Lung microvascular endothelial cell (primary cell): ENCODE measurements at regions not wholly inside any gene's neighbourhood (a gene's known extent, or its start where the extent isn't known, plus 50 kb on each side); places are given as distances from the start of the nearest gene placed in this dataset.

Source experiments
- DNase-seq, 2 donors: peaks; one replicate each; pipeline versions ENCODE4 v3.0.0 to v3.0.0-alpha.2; 2010; ENCODE audit warnings: low read depth in 2 of 2

DNA sequence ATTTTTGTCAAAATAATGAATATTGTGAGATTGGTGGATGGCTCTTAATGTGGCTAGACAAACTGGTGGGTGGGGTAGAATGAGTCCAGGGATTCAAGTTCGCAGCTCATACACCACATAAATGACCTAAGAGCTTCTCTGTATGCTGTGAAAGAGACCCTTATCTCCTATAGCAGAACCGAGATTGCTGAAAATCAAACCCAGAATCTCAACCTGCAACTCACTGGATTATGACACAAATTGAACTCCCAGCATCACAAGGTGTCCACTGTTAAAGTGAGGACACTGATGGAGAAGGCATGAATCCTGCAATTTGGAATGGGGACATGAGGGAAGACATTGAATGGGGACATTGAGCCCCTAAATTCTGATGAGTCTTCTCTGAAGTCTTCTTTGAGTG, 51.3 kb upstream of the CNKSR3 start:
- DNase-seq, result no peak

DNA sequence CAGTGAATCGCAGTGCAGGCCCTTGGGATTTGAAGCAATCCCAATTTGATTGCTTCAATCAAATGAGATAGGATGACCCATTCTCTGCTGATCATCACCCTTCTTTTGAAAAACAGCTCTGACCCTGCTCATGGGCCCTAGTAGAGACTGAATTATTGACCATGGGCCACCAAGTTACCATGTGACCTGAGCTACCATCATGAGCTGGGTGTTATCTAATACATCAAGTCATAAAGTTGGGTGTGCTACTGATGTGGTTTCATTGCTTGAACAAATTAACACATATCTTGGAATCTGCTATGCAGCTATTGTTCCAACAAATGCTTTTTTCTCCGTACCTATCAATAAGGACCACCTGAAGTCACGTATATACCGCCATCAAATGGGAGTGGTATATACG, 54.8 kb upstream of the CNKSR3 start:
- no peak for DNase-seq

DNA sequence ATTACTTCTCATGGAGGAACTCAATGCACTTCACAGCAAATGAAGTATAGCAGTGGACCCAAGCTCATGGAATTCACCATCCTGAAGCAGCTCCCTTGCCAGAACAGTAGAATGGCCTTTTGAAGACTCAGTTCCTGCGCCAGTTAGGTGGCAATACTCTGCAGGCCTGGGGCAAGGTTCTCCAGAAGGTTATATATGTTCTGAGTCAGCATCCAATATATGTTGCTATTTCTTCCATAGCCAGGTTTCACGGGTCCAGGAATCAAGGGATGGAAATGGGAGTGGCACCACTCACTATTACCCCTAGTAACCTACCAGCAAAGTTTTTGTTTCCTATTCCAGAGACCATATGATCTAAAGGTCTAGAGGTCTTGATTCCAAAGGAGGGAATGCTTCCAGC, 56.4 kb upstream of the CNKSR3 start:
- DNase-seq, result no peak

DNA sequence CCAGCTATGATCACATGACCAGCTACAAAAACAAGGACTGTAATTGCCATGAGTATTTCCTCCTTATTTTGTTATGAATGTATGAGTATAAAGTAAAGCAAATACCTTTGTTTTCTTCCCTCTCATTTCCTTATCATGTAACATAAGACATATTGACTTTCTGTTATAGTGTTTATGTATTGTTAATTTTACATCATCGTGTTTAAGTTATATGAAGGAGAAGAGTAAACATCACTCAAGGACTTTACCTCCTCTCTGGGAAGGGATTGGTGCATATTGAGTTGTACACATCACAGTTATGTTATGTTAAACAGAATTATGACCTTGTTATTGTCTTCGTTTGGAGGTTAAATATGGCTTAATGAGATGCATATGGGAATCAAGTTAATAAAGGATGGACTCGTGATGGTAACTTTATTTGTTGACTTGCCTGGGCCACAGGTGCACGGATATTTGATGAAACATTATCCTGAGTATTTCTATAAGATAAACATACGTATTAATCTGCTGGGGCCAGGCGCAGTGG, 57.3 kb upstream of the CNKSR3 start:
- DNase-seq, result no peak

DNA sequence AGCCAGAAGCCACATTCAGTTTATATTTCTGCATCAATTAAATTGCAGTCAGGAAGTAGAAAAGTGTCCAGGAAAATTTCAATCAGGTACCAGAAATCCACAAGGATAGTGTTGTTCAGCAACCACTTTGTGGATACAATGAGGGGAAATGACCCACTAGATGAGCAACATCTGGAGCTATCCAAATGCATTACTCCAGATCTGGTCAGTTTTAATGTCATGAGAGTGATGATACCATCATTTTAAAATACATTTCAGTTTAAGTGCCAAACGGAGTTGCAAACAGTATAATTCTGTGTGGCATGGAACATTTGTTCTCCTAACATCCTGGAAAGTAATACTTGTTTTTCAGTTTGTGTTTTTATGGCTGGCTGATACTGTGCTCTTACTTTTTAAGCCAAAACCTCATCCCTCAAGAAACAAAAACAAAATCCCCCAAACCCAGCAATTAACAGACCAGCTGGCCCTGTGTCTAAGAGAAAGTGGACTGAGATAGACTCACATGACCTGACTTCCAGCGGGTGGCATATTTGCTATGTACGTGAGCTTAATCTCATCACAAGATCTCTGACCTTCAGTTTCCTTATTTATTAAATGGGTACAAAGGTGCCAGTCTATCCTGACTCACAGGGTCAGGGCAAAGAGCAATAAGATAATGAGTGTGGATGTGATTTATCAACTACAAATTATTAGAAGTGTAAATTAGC, 58.8 kb upstream of the CNKSR3 start:
- DNase-seq, result peak; percentile 59 to 90

DNA sequence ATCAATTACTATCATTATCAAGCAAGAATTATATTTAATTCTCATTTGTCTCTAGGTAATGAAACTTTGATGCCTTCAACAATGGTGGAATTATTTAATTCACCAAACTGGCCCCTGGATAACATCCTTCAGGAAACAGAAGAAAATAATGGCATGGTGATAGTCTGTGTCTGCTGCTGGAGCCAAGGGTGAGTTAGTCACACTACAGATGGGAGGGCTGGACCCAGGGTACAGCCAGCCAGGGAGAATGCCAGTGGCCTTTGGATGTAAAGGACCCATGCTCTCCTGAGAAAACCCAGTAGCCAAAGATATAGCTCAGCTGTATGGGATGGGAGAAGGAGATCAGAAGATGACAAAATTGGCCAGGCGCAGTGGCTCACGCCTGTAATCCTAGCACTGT, 60.0 kb upstream of the CNKSR3 start:
- peak in 1 of 2 donors; percentile 51 for DNase-seq

DNA sequence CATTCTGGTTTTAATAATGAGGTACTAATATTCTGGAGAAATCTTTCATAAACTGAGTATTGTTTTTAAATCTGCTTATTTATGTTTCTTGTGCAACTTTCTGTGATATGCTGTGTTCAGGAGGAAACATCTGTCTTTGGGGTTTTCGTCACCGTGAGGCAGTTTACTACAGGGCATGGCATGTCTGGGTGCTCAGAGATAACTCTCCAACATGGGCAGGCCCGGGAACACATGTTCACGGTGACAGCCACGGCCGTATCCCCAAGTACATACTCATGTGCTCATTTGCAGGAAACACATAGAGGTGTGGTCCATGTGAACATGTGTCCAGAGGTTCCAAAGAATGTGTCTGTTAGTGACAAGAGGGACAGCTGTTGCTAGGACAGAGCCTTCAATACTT, 62.1 kb upstream of the CNKSR3 start:
- peak; percentile 1 to 68 for DNase-seq

DNA sequence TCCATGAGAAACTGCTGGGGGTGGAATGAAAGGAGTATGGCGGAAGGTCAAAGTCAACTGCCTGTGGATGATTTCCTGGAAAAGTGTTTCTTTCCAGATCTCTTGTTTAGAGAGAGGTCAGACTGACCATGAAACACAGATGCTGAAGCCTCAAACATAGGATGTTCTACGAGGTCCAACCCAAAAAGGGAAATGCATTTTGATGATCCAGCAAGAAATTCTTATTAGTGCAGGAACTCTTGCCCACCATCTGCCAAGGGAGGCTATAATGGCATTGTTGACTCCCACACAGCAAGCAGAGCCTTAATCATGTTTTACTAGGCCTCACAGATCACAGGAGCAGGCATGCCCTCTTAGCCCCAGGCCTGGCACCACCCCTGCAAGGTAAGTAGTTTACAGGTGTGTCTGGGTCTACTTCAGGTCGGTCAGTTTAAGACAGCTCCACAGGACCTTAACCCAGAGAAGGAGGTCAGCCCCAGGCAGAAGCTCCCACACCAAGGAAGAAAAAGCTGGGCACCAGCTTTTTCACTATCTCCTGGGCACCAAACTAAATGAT, 67.6 kb upstream of the CNKSR3 start:
- no peak for DNase-seq

DNA sequence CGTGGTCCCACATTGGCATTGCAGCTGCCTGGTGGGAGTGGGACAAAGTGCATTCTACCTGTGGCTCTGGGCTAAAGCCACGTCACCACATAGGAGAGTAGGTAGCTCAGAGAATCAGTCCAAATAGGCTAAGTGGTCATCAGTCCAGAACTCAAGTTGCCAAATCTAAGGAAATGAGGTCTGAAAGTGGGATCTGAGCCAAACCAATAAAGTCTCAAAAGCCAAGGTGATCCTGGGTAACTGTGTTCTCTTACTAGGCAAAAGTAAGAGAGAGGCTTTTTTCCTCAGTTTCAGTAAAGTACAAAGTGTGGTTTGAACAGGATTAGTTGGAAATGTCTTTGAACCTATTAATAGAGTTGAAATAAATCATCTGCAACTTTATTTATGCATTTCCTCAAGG, 68.6 kb upstream of the CNKSR3 start:
- DNase-seq, result no peak

DNA sequence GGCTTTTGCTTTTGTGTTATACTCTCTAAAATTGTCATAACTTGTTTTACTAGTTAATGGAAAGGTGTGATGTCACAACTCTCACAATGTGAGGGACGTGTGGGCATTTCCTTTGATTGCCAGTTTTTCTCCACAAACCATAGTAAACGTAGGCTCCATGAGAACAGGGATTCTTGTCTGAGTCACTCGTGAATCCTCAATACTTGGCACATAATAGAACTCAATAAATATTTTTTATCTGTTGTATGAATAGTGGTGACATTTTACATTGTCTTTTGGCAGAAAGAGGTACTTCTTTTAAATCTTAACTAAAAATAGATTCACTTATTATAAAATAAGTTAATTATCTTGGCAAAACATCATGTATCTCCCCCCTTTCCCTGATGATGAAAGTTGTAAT, 69.0 kb upstream of the CNKSR3 start:
- DNase-seq, result peak in 1 of 2 donors; percentile 10

DNA sequence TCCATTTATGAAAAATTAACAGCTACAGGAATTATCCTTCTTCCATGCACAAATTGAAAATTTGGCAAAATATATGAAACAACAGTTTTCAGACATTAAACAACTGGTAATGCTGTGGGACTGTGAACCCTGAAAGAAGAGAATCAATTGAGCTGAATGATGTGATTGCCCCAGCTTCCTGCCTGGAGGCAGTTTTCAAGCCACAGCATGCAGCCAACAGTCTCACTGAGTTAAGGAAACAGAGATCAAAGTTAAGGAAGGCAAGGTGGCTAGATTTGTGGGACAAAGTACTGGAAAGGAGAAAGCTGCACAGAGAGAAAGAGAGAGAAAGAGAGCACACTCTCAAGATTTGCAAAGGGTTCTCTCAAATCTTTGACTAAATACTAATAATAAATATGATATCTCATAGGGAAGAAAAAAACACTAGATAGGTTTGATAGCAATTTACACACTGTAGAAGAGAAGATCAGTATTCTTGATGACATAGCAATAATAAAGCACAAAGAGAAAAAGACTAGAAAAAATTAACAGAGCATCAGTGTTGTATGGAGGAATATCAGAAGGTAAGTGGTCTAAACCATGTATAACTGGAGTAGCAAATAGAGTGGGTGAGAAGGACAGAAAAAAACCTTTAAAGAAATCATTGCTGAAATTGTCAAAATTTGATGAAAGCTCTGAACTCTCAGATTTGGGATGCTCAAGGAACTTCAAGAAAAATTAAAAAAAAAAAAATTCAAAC, 70.1 kb upstream of the CNKSR3 start:
- no peak for DNase-seq

DNA sequence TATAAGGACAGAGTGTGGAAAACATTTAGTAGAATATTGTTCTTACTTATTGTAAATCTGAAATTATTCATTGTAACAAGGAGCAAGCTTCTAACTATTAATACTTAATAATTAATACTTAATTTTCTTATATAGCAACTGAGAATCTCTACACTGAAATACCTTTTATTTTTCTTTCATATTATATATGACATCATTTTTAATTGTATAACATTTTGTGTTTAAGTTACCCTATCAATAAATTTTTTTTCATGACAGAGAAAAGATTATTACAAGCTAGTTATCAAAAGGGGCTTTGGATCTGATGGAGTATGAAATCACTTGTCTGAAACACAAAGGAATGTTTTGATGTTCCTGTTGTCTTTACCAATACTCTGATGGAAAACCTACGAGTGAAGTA, 72.2 kb upstream of the CNKSR3 start:
- no peak for DNase-seq

DNA sequence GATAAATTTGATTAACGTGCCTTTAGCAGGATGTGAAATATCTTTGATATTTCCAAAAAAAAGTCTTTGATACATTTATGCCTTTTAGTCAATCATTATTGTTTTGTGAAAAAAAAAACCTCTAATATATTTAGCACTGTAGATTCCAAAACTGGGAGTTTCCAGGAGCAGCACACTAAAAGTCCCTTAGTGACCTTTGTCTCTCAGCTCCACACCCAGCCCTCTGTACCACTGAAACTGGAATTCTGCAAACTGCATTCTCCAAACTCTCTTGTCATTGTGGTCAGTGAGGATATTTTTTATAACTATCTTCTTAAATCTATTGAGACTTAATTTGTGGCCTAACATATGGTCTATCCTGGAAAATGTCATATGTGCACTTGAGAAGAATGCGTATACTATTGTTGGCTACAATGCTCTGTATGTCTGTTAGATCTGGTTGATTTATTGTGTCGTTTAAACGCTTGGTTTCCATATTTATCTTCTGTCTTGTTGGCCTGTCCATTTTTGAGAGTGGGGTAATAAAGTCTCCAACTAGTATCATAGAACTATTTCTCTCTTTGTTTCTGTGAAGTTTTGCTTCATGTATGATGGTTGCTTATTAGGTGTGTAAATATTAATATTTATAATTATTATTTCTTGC, 73.2 kb upstream of the CNKSR3 start:
- DNase-seq, result no peak

DNA sequence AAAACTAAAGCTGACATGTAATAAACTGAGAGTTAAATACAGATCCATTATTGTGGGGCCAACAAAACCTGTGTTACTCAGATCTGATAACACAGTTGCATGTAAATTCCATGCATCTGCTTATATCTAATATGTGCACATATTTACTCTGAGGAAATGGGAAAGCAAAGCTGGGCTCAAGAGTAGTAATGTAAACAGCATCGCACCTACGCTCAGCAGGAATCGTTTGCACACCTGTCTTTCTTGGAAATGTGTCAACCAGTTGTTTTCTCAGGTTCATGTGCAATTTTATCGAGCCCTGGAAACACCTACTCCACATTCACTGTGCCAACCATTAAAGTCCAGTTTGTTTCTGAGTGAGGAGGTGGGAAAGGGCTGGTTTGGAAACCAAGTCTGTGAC, 80.3 kb upstream of the CNKSR3 start:
- DNase-seq, result no peak

DNA sequence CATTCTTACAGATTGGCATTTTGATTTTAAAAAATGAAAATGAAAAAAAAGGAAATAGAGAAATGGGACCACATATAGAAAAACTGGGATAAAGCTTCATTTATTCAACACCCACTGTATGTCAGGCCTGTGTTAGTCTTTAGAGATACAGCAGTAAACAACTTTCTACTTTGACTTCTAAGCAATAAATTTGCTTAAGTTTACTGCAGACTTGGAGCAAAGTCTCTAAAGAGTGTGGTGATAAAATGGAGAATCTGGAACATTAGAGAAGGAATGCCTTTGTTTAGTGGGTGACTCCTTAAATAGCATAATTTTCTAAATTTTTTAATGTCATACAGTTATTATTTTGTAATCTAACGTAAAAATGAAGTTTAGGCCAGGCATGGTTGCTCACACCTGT, 80.7 kb upstream of the CNKSR3 start:
- no peak for DNase-seq

DNA sequence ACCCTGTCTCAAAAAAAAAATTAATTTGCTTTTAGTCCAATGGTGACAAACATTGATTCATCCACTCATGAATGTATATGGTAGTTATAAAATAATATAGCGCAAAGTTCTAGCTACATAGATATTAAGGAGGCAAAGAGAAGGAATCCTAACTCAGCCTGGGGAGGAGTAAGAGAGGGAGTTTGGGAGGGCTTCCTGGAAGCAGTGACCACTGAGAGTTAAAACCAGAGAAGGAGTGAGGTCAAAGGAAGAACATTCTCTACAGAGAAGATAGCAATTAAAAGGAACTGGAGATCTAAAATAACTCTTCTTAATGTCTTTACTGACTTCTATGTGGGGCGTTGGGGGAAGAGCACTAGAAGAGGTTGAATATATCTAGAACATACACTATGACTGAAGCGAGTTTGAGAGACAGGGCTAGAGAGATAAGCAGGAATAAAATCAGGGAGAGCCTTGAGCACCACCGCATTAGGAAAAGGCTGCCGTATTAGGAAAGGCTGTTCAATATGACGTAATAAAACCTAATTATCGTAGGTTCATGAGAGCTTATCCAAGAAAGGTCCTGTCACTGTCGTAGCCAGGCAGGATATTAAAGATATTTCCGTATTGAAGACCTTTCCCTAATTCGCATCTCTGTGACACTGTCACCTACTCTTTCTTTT, 81.8 kb upstream of the CNKSR3 start:
- DNase-seq, result no peak

DNA sequence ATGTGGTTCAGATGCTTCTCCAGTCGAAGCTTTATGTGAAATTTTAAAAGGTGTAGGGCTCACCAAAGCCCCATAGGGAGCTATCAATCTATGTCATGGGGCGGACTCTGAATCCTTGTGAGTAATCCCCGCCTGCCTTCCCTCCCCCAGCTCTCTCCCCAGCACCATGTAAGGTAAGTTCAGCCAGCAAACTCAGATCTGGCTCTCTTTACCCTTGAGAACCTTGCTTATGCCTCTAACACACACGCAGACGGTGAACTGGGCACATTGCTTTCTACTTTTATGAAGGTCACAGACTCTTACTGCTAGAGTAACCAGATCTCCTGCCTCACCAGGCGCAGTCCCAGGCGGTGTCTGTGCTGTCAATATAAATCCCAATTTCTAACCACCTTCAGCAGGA, 82.6 kb upstream of the CNKSR3 start:
- no peak for DNase-seq

DNA sequence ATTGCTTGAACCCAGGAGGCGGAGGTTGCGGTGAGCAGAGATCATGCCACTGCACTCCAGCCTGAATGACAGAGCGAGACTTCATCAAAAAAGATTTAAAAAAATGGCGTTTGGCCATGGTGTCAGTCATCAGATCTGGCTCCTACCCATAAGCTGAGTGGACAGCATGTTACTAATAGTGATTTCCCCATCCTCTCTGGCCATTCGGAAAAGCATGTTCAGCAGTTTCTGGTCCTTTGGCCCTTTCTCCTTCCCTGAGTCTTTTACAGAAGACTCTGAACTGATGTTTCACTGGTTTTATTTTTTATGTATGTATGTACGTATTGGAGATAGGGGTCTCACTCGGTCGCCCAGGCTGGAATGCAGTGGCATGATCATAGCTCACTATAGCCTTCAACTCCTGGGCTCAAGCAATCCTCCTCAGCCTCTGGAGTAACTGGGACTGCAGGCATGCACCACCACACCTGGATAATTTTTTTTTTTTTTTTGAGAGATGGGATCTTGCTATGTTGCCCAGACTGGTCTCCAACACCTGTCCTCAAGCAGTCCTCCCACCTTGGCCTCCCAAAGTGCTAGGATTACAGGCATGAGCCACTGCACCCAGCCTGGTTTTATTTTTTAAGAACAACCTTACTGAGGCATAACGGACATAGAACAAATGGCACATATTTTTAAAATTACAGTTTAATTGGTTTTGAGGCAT, 84.2 kb upstream of the CNKSR3 start:
- peak in 1 of 2 donors; percentile 27 for DNase-seq

DNA sequence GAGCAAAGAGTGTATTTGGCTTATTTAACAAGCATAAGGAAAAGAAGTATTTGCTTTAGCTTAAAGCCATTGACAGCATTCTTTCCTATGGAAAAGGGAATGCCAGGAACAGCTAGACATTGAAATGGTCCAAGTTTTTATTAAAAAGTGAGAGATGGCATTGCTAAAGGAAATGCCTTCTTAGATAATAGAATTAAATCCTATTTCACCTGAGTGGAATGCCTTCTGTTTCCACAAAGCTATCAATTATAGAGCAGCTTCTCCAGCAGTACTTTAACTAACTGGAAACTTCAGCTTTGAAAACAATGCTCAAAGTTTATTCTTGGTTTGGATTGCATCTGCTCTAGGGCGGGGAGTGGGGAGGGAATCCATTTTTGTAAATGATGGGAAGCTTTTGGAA, 85.1 kb upstream of the CNKSR3 start:
- peak in 1 of 2 donors; percentile 12 for DNase-seq

DNA sequence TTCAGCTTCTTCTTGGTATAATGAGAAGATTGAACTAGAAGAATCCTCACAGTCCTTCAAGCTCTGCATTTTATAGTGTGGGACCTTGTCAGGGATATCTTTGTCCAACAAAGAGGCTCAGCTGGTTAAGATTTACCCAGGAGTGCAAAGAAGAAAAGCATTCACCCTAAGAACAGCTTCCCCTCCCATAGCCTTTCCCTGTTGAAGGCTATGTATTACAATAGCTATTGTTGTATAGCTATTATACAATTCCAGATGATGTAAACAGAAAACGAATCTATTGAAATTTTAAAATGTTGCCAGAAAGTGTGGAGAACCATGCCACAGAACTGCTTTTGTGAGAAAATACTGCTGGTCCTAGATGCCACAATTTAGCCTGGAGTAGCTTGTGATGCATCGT, 85.5 kb upstream of the CNKSR3 start:
- no peak for DNase-seq

DNA sequence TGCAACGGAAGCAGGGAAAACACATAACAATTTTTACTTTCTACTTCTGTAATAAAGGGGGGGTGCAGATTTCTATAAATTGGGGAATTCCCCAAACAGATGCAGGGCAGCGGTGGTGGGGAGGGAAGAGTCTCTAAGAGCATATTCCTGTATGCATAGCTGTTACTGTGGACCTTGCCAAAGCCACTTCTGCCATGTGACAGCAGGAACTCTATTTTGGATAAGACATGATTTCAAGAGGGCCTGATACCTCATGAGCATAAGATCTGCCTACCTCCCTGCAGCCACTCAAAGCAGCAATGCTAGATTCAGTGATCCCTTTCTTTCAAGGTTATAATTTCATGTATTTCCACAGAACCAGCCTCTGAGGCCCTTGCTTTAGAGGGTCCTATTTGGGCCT, 86.2 kb upstream of the CNKSR3 start:
- DNase-seq, result no peak
